Activated naive CD4-positive, alpha-beta T cell treated with anti-CD3 and anti-CD28 coated beads for 36 hours (primary cell): ENCODE measurements at regions not wholly inside any gene's neighbourhood (a gene's known extent, or its start where the extent isn't known, plus 50 kb on each side); places are given as distances from the start of the nearest gene placed in this dataset.
"Not testable (repeated sequence)": the region's sequence is repeated elsewhere in the genome, so short reads cannot be mapped to it uniquely, and the experiment has no call there.

Source experiments
- CTCF ChIA-PET: fragments of 350-600 bp; sonication (Branson Sonifier 250); formaldehyde crosslinking; loops from one replicate; lab custom pipeline; 2021; ENCODE audit warnings: antibody characterized with exemption; lab: Charles Lee
- DNase-seq: peaks from one replicate; pipeline ENCODE4 v3.0.0-alpha.2; 2020
- H3K27ac Mint-ChIP-seq: one replicate; pipeline ENCODE4 v1.8.0; 2021; ENCODE audit warnings: mild to moderate bottlenecking, mixed read lengths
- H3K27me3 Mint-ChIP-seq: one replicate; pipeline ENCODE4 v1.8.0; 2021; ENCODE audit warnings: low read depth, mixed read lengths
- H3K36me3 Mint-ChIP-seq: one replicate; pipeline ENCODE4 v1.8.0; 2021; ENCODE audit warnings: low read depth, mixed read lengths
- H3K4me1 Mint-ChIP-seq: one replicate; pipeline ENCODE4 v1.8.0; 2021; ENCODE audit warnings: low read depth, mixed read lengths
- H3K4me3 Mint-ChIP-seq: one replicate; pipeline ENCODE4 v1.8.0; 2021; ENCODE audit warnings: mild to moderate bottlenecking, moderate library complexity, mixed read lengths
- H3K9me3 Mint-ChIP-seq: one replicate; pipeline ENCODE4 v1.8.0; 2021; ENCODE audit warnings: mixed read lengths
- intact Hi-C: fragments of 100-400 bp; cut with micrococcal nuclease; formaldehyde crosslinking; loops from one replicate; pipeline ENCODE4 v1.15.1; 2023

GRCh38 chr13:109999659-110000533 lies 213.5 kb upstream of the IRS2 start:
- intact Hi-C loops, result no loop called here
- no peak overlapping the region for H3K4me3 Mint-ChIP-seq
- H3K9me3 Mint-ChIP-seq, result no peaks in the 10 kb centered on the region
- DNase-seq, result no peak
- H3K27ac Mint-ChIP-seq, result no peak overlapping the region
- CTCF ChIA-PET, result interaction anchor here (0.6 kb wide), 1 partner anchor 454 kb away, joined by 3 read pairs; no protein-coding TSS in a partner anchor
- no peaks in the 10 kb centered on the region for H3K4me1 Mint-ChIP-seq
- H3K36me3 Mint-ChIP-seq, result no peaks in the 10 kb centered on the region
- H3K27me3 Mint-ChIP-seq, result peaks cover 4% of the 10 kb centered on the region

- CTCF ChIA-PET, result no interaction called here
These were observed 212.5 kb upstream of the IRS2 start for GRCh38 chr13:109998684-109999533.

GRCh38 chr13:109998037-109998436 lies 211.7 kb upstream of the IRS2 start:
- Mint-ChIP-seq H3K4me1 (no peaks in the 10 kb centered on the region), H3K27me3 (peaks cover 4% of the 10 kb centered on the region), H3K27ac (no peak overlapping the region), H3K9me3 (no peaks in the 10 kb centered on the region), H3K4me3 (no peak overlapping the region), H3K36me3 (no peaks in the 10 kb centered on the region)
- intact Hi-C loops, result no loop called here
- CTCF ChIA-PET, result no interaction called here
- no peak for DNase-seq

More at GRCh38 chr13:109998684-109999533, 212.5 kb upstream of the IRS2 start:
- intact Hi-C loops, result no loop called here
- Mint-ChIP-seq H3K27me3 (peaks cover 4% of the 10 kb centered on the region), H3K4me1 (no peaks in the 10 kb centered on the region), H3K27ac (no peak overlapping the region), H3K9me3 (no peaks in the 10 kb centered on the region), H3K36me3 (no peaks in the 10 kb centered on the region), H3K4me3 (no peak overlapping the region)
- DNase-seq, result no peak

GRCh38 chr13:109997056-109997595 lies 210.7 kb upstream of the IRS2 start:
- CTCF ChIA-PET, H3K9me3 Mint-ChIP-seq, intact Hi-C loops: not testable (repeated sequence)

GRCh38 chr13:109996404-109996960 lies 210.1 kb upstream of the IRS2 start:
- no peak for DNase-seq
- CTCF ChIA-PET, result no interaction called here
- no peaks in the 10 kb centered on the region for H3K36me3 Mint-ChIP-seq
- intact Hi-C loops, result no loop called here
- H3K9me3 Mint-ChIP-seq, result no peaks in the 10 kb centered on the region
- H3K27me3 Mint-ChIP-seq, result no peaks in the 10 kb centered on the region
- no peak overlapping the region for H3K27ac Mint-ChIP-seq
- no peaks in the 10 kb centered on the region for H3K4me1 Mint-ChIP-seq
- no peak overlapping the region for H3K4me3 Mint-ChIP-seq

More at GRCh38 chr13:109997056-109997595, 210.7 kb upstream of the IRS2 start:
- not testable (repeated sequence) for H3K27ac Mint-ChIP-seq, DNase-seq, H3K4me1 Mint-ChIP-seq, H3K4me3 Mint-ChIP-seq, H3K36me3 Mint-ChIP-seq, H3K27me3 Mint-ChIP-seq

GRCh38 chr13:109995578-109995977 lies 209.2 kb upstream of the IRS2 start:
- CTCF ChIA-PET, result interaction anchor here (0.7 kb wide), 1 partner anchor 17 kb away, joined by 3 read pairs; no protein-coding TSS in a partner anchor
- no peak overlapping the region for H3K27ac Mint-ChIP-seq
- H3K4me1 Mint-ChIP-seq, result no peaks in the 10 kb centered on the region
- intact Hi-C loops, result no loop called here
- H3K36me3 Mint-ChIP-seq, result no peaks in the 10 kb centered on the region
- H3K27me3 Mint-ChIP-seq, result no peaks in the 10 kb centered on the region
- H3K9me3 Mint-ChIP-seq, result no peaks in the 10 kb centered on the region
- H3K4me3 Mint-ChIP-seq, result no peak overlapping the region
- no peak for DNase-seq

GRCh38 chr13:109990296-109990695 lies 203.9 kb upstream of the IRS2 start:
- CTCF ChIA-PET, result interaction anchor here (0.6 kb wide), 1 partner anchor 69 kb away, joined by 3 read pairs; no protein-coding TSS in a partner anchor
- Mint-ChIP-seq H3K27ac (no peak overlapping the region), H3K9me3 (no peaks in the 10 kb centered on the region), H3K36me3 (no peaks in the 10 kb centered on the region), H3K27me3 (no peaks in the 10 kb centered on the region), H3K4me1 (no peaks in the 10 kb centered on the region), H3K4me3 (no peak overlapping the region)
- no peak for DNase-seq
- intact Hi-C loops, result no loop called here

- intact Hi-C loops, result no loop called here
- H3K4me3 Mint-ChIP-seq, result no peak overlapping the region
- no peak for DNase-seq
- no peaks in the 10 kb centered on the region for H3K36me3 Mint-ChIP-seq
- CTCF ChIA-PET, result interaction anchor here (0.6 kb wide), 1 partner anchor 70 kb away, joined by 3 read pairs; no protein-coding TSS in a partner anchor
- H3K9me3 Mint-ChIP-seq, result no peaks in the 10 kb centered on the region
- no peaks in the 10 kb centered on the region for H3K4me1 Mint-ChIP-seq
- H3K27ac Mint-ChIP-seq, result no peak overlapping the region
- H3K27me3 Mint-ChIP-seq, result no peaks in the 10 kb centered on the region
These were observed 203.3 kb upstream of the IRS2 start for GRCh38 chr13:109989686-109990085.

GRCh38 chr13:109989155-109989554 lies 202.8 kb upstream of the IRS2 start:
- CTCF ChIA-PET, result no interaction called here
- Mint-ChIP-seq H3K27me3 (no peaks in the 10 kb centered on the region), H3K4me1 (no peaks in the 10 kb centered on the region), H3K4me3 (no peak overlapping the region), H3K9me3 (no peaks in the 10 kb centered on the region), H3K36me3 (no peaks in the 10 kb centered on the region), H3K27ac (no peak overlapping the region)
- intact Hi-C loops, result no loop called here
- DNase-seq, result no peak

- Mint-ChIP-seq H3K9me3 (no peaks in the 10 kb centered on the region), H3K36me3 (no peaks in the 10 kb centered on the region), H3K27ac (no peak overlapping the region), H3K27me3 (peaks cover 6% of the 10 kb centered on the region), H3K4me3 (no peak overlapping the region), H3K4me1 (no peaks in the 10 kb centered on the region)
- CTCF ChIA-PET, result no interaction called here
- intact Hi-C loops, result no loop called here
- DNase-seq, result no peak
These were observed 200.5 kb upstream of the IRS2 start for GRCh38 chr13:109986851-109987250.

GRCh38 chr13:109985871-109986450 lies 199.6 kb upstream of the IRS2 start:
- Mint-ChIP-seq H3K4me3 (no peak overlapping the region), H3K27ac (no peak overlapping the region), H3K36me3 (no peaks in the 10 kb centered on the region), H3K27me3 (peaks cover 6% of the 10 kb centered on the region), H3K4me1 (no peaks in the 10 kb centered on the region), H3K9me3 (no peaks in the 10 kb centered on the region)
- CTCF ChIA-PET, result no interaction called here
- DNase-seq, result no peak
- intact Hi-C loops, result no loop called here

- H3K27ac Mint-ChIP-seq, result no peak overlapping the region
- intact Hi-C loops, result no loop called here
- no peaks in the 10 kb centered on the region for H3K4me1 Mint-ChIP-seq
- H3K36me3 Mint-ChIP-seq, result no peaks in the 10 kb centered on the region
- H3K4me3 Mint-ChIP-seq, result no peak overlapping the region
- H3K9me3 Mint-ChIP-seq, result no peaks in the 10 kb centered on the region
- peaks cover 11% of the 10 kb centered on the region for H3K27me3 Mint-ChIP-seq
- no peak for DNase-seq
- CTCF ChIA-PET, result no interaction called here
These were observed 197.1 kb upstream of the IRS2 start for GRCh38 chr13:109983447-109983846.
